ENCODE measurements at regions not wholly inside any gene's neighbourhood (a gene's known extent, or its start where the extent isn't known, plus 50 kb on each side); places are given as distances from the start of the nearest gene placed in this dataset.
"Not testable (repeated sequence)": the region's sequence is repeated elsewhere in the genome, so short reads cannot be mapped to it uniquely, and the experiment has no call there.

DNA sequence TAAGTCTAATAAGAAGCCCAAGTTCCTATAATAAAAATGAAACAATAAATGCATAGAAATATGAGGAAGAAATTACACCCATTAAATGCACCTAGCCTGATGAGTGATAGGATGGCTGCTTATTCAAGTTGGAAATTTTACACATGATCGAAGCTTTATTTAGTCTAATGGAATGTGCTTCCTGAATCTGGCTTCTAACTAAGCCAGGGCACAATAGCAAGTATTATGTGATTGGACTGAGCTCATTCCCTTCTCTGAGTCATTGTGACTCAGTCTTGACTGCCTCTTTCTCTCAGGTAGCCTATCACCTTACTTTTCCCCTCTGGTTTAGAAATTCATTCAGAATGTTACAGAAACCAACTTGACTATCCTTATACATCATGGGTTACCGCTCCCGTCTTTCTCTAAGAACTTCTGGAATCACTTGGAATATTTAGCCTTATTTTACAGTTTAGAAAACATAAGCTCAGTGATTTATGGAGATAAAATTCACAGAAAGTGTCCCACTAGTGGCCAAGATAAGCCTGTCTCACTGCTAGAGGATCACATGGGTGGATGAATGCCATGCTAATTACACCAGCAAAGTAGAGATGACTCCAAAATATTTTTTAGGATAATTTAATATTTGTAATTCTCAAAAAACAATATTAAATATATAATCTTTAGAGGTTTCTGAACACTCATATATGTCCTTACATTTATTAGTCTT is 505.3 kb upstream of the JAG1 start:
- POLR2A ChIA-PET (ENCODE audit: unreplicated experiment): interaction anchor here (0.5 to 0.7 kb wide), 5 partner anchors 17 to 504 kb away, joined by 3 to 6 read pairs (median 4); no protein-coding TSS in a partner anchor
- TF ChIP-seq EZH2 (IDR thresholded peaks at IDR 0.05; ENCODE audit: low read depth): no peak
- TF ChIP-seq, protein P1, sequence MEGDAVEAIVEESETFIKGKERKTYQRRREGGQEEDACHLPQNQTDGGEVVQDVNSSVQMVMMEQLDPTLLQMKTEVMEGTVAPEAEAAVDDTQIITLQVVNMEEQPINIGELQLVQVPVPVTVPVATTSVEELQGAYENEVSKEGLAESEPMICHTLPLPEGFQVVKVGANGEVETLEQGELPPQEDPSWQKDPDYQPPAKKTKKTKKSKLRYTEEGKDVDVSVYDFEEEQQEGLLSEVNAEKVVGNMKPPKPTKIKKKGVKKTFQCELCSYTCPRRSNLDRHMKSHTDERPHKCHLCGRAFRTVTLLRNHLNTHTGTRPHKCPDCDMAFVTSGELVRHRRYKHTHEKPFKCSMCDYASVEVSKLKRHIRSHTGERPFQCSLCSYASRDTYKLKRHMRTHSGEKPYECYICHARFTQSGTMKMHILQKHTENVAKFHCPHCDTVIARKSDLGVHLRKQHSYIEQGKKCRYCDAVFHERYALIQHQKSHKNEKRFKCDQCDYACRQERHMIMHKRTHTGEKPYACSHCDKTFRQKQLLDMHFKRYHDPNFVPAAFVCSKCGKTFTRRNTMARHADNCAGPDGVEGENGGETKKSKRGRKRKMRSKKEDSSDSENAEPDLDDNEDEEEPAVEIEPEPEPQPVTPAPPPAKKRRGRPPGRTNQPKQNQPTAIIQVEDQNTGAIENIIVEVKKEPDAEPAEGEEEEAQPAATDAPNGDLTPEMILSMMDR (conservative IDR thresholded peaks at IDR 0.05): no peak
- intact Hi-C loops (cut with micrococcal nuclease; ENCODE audit: unreplicated experiment): loop anchor here (1.0 kb wide), 1 partner anchor 505 kb away; no protein-coding TSS in a partner anchor
- Histone ChIP-seq H2AFZ (peak overlapping the region; percentile 52; the same call in 1 of the 2 replicates), H3F3A (ENCODE audit: insufficient read depth, low read depth) (peaks cover 7% of the 10 kb centered on the region), H3K4me3 (no peak overlapping the region), H3K9me2 (ENCODE audit: insufficient read depth) (no peaks in the 10 kb centered on the region), H3K4me1 (replicated peaks; ENCODE audit: insufficient read depth) (peaks cover 21% of the 10 kb centered on the region), H3K4me2 (peak overlapping the region; percentile 49), H3K27me3 (ENCODE audit: insufficient read depth, low read depth) (no peaks in the 10 kb centered on the region), H3K79me2 (ENCODE audit: low read depth) (no peaks in the 10 kb centered on the region), H3K9me3 (ENCODE audit: insufficient read depth, low read depth) (peaks cover 3% of the 10 kb centered on the region), H3K36me3 (ENCODE audit: low read depth) (no peaks in the 10 kb centered on the region), H3K27ac (peak overlapping the region; percentile 84), H4K20me1 (ENCODE audit: insufficient read depth) (no peaks in the 10 kb centered on the region)
- BruUV-seq (replicated peaks): TSS peak; percentile 68
- CTCF ChIA-PET: interaction anchor here (1.5 kb wide), 1 partner anchor 507 kb away, joined by 6 read pairs; no protein-coding TSS in a partner anchor
- DNase-seq: peak; percentile 37 to 92

DNA sequence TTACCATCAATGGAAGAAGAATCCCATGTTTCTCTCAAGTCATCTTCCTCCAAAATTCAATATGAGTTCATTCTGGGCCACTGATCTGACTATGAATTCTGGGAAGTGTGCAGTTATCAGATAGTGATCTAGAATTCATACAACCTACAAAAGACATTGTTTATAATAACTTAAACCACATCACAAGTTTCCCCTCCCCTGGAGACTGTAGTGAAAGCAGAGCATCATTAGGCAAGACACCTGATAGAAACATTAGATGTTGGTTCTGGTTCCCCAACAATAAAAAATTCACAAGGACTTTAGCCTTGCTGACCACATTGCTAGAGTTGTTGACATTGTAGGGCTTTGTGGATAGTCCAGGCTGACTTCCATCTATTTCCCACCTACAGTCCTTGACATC is 506.4 kb upstream of the JAG1 start:
- no peaks in the 10 kb centered on the region for H3K79me2 ChIP-seq (ENCODE audit: low read depth)
- peaks cover 7% of the 10 kb centered on the region for H3F3A ChIP-seq (ENCODE audit: insufficient read depth, low read depth)
- no peaks in the 10 kb centered on the region for H4K20me1 ChIP-seq (ENCODE audit: insufficient read depth)
- peaks cover 21% of the 10 kb centered on the region for H3K4me1 ChIP-seq (replicated peaks; ENCODE audit: insufficient read depth)
- intact Hi-C loops (cut with micrococcal nuclease; ENCODE audit: unreplicated experiment): no loop called here
- peaks cover 7% of the 10 kb centered on the region for H3K9me3 ChIP-seq (ENCODE audit: insufficient read depth, low read depth)
- no peaks in the 10 kb centered on the region for H3K36me3 ChIP-seq (ENCODE audit: low read depth)
- no peak overlapping the region for H3K4me3 ChIP-seq
- no peak overlapping the region for H3K27ac ChIP-seq
- TF ChIP-seq, protein P1 (conservative IDR thresholded peaks at IDR 0.05): no peak
- no peak for TF ChIP-seq EZH2 (IDR thresholded peaks at IDR 0.05; ENCODE audit: low read depth)
- no peak overlapping the region for H2AFZ ChIP-seq
- no peaks in the 10 kb centered on the region for H3K9me2 ChIP-seq (ENCODE audit: insufficient read depth)
- POLR2A ChIA-PET (ENCODE audit: unreplicated experiment): no interaction called here
- no TSS peak for BruUV-seq (replicated peaks)
- DNase-seq: no peak
- CTCF ChIA-PET: no interaction called here
- H3K27me3 ChIP-seq (ENCODE audit: insufficient read depth, low read depth): no peaks in the 10 kb centered on the region
- H3K4me2 ChIP-seq: no peak overlapping the region

DNA sequence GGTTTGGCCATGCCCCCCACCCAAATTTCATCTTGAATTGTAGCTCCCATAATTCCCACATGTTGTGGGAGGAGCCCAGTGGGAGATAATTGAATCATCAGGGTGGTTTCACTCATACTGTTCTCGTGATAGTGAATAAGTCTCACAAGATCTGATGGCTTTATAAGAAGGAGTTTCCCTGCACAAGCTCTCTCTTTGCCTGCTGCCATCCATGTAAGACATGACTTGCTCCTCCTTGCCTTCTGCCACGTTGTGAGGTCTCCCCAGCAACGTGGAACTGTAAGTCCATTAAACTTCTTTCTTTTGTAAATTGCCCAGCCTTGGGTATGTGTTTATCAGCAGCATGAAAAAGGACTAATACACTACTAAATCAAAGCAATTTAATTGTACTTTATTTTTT is 507.3 kb upstream of the JAG1 start:
- H3K27me3 ChIP-seq (ENCODE audit: insufficient read depth, low read depth); H3K27ac ChIP-seq; POLR2A ChIA-PET (ENCODE audit: unreplicated experiment); H3F3A ChIP-seq (ENCODE audit: insufficient read depth, low read depth); H3K4me3 ChIP-seq; intact Hi-C loops (cut with micrococcal nuclease; ENCODE audit: unreplicated experiment); H3K9me2 ChIP-seq (ENCODE audit: insufficient read depth); DNase-seq; H3K4me2 ChIP-seq; H2AFZ ChIP-seq; H3K36me3 ChIP-seq (ENCODE audit: low read depth); H4K20me1 ChIP-seq (ENCODE audit: insufficient read depth); CTCF ChIA-PET; H3K79me2 ChIP-seq (ENCODE audit: low read depth); BruUV-seq (replicated peaks); H3K9me3 ChIP-seq (ENCODE audit: insufficient read depth, low read depth): not testable (repeated sequence)
- peaks cover 21% of the 10 kb centered on the region for H3K4me1 ChIP-seq (replicated peaks; ENCODE audit: insufficient read depth)

DNA sequence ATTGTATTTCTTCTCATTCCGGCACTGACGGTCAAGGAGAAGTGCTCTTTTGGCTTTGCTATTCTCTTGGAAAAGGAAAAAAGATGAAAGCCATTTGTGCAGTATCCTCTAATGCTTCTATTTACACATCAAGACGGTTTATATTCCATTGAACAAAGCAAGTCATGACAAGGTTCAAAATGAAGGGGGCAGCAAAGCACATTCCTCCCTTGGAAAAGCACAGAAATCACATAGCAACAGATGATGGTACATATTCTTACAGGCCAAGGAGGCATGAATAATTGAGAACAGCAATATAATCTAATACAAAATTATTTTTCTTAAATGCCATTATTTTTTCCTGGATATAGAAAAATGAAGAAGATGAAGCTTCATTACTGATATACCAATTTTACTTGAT is 508.2 kb upstream of the JAG1 start:
- Histone ChIP-seq H3K27ac (no peak overlapping the region), H3K4me1 (replicated peaks; ENCODE audit: insufficient read depth) (peaks cover 21% of the 10 kb centered on the region), H3K27me3 (ENCODE audit: insufficient read depth, low read depth) (no peaks in the 10 kb centered on the region), H4K20me1 (ENCODE audit: insufficient read depth) (no peaks in the 10 kb centered on the region), H3F3A (ENCODE audit: insufficient read depth, low read depth) (peaks cover 7% of the 10 kb centered on the region), H3K79me2 (ENCODE audit: low read depth) (no peaks in the 10 kb centered on the region), H3K36me3 (ENCODE audit: low read depth) (no peaks in the 10 kb centered on the region), H3K9me2 (ENCODE audit: insufficient read depth) (no peaks in the 10 kb centered on the region), H2AFZ (no peak overlapping the region), H3K9me3 (ENCODE audit: insufficient read depth, low read depth) (peaks cover 7% of the 10 kb centered on the region), H3K4me3 (no peak overlapping the region), H3K4me2 (no peak overlapping the region)
- no peak for TF ChIP-seq EZH2 (IDR thresholded peaks at IDR 0.05; ENCODE audit: low read depth)
- TF ChIP-seq, protein P1 (conservative IDR thresholded peaks at IDR 0.05): no peak
- DNase-seq: no peak
- POLR2A ChIA-PET (ENCODE audit: unreplicated experiment): no interaction called here
- no TSS peak for BruUV-seq (replicated peaks)
- intact Hi-C loops (cut with micrococcal nuclease; ENCODE audit: unreplicated experiment): no loop called here
- CTCF ChIA-PET: no interaction called here
